Stimulated activated CD4-positive, alpha-beta T cell treated with anti-CD3 and anti-CD28 coated beads, Interleukin-15, amount 100 ng/mL, for 48 hours (primary cell): ENCODE measurements at regions not wholly inside any gene's neighbourhood (a gene's known extent, or its start where the extent isn't known, plus 50 kb on each side); places are given as distances from the start of the nearest gene placed in this dataset.
"Not testable (repeated sequence)": the region's sequence is repeated elsewhere in the genome, so short reads cannot be mapped to it uniquely, and the experiment has no call there.

Source experiments
- DNase-seq, 2 donors: peaks; one replicate each; pipeline ENCODE4 v3.0.0-alpha.2; 2020; ENCODE audit warnings: low read depth in 2 of 2

DNA sequence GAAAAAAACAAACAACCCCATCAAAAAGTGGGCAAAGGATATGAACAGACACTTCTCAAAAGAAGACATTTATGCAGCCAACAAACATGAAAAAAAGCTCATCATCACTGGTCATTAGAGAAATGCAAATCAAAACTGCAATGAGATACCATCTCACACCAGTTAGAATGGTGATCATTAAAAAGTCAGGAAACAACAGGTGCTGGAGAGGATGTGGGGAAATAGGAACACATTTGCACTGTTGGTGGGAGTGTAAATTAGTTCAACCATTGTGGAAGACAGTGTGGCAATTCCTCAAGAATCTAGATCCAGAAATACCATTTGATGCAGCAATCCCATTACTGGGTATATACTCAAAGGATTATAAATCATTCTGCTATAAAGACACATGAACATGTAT is 85.5 kb upstream of the WSB1 start:
- DNase-seq = not testable (repeated sequence)

DNA sequence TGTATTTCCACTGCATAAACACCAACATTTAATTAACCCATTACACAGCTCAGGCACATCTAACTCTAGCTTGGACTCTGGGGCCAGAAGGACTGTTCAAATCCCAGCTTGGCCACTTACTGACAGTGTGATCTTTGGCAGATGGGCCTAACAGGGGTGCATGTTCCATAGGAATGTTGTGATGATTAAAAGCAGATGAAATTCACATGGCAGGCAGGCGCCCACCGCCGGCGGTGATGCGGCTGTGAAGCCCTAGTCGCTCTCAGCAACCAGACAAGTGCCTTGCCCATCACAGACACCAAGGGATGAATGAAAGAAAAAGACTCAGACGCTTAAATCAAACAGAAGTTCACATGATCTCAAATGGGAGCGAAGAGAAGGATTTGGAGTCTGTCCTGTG is 84.6 kb upstream of the WSB1 start:
- no peak for DNase-seq

GRCh38 chr17:27210809-27211208 is 83.1 kb upstream of the WSB1 start:
- DNase-seq = not testable (repeated sequence)

DNA sequence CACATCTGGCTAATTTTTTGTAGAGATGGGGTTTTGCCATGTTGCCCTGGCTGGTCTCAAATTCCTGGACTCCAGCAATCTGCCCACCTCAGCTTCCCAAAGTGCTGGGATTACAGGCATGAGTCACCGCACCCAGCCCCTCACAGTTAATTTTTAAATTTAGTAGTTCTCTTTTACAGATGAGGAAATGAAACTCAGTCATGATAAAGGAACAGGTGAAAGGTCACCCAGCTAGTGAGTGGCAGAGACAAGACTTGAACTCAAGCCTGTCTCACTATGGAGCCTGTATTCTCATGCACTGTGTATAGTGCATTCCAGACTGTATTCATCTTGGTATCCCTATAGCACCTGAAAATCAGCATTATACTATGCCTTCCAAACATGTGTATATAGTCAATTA is 77.1 kb upstream of the WSB1 start:
- no peak for DNase-seq

DNA sequence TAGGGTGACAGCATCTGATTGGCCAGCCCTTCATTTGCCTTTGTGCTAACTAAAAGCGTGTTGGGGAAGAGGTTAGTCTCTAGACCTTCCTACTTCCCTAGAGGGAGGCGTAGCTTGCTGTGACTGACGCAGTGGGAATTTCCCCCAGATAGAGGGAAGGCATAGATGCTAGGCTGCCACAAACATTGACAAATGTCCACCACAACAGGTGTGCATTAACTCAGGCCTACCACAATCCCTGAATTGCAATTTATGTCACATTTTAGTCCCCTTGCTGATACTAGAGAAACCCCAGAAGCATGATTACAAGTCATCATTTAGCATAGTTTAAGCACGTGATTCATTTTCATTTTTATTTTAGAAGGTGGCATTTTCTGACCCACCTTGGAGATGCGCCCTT is 76.3 kb upstream of the WSB1 start:
- no peak for DNase-seq

GRCh38 chr17:27218041-27218440 is 75.9 kb upstream of the WSB1 start:
- DNase-seq = no peak

DNA sequence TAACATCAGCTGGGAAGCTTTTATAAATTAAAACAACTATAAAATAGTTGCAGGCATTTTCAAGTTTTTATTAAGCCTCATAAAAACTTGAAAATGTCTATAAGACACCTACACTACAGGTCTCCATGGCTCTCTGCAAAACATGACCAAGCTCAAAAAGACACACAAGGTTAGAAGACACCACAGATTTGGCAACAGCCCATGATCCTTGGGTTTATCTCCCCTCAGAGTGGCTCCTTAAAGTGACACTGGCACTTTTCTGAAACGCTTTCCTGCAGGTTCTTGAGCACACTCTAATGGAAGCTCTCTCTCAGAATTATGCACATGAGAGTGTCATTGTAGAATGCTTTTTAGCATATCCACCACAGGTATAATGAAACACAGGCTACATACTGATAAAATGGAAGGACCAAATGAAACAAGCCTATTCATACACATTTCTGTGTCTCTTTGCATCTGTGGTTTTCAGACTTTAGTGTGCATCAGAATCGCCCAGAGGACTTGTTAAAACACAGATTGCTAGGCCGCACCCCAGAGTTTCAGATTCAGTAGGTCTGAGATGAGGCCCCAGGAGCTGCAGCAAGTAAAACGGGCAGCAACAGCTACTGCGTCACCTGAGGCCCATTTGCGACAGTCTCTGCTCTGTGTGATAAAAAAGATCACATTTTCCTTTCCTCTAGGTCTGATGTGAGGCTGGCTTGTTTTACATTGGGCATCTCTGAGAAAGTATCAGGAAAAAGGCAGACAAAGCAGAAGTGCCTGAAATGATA is 75.0 kb upstream of the WSB1 start:
- peak in 1 of 2 donors; percentile 12 for DNase-seq

DNA sequence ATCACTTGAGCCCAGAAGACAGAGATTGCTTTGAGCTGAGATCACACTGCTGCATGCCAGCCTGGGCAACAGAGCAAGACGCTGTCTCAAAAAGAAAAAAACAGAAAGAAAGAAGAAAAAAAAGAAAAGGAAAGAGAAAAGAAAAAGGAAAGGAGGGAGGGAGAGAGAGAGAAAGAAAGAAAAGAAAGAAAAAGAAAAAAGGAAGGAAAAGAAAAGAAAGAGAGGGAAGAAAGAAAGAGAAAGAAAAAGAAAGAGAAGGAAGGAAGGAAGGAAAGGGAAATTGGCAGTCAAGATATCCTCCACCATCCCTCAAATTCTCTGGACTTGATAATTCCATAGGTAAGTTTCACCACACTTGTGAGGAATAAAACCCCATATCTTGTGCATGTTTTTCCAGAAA is 71.4 kb upstream of the WSB1 start:
- DNase-seq = no peak

GRCh38 chr17:27224526-27225315 is 69.2 kb upstream of the WSB1 start:
- DNase-seq = no peak

DNA sequence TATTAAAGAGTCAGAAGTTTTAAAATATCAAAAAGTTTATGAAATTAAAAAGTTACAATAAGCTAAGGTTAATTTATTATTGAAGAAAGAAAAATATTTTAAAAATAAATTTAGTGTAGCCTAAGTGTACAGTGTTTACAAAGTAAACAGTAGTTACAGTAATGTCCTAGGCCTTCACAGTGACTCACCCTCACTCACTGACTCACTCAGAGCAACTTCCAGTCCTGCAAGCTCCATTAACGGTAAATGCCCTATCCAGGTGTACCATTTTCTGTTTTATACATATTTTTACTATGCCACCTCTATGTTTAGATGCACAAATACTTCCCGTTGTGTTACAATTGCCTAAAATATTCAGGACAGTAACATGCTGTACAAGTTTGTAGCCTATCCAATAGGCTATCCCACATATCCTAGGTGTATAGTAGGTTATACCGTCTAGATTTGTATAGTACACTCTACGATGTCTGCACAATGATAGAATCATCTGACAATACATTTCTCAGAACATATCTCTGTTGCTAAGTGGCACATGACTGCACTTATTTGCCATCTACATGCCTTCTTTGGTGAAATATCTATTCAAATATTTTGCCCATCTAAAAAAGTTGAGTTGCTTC is 67.2 kb upstream of the WSB1 start:
- no peak for DNase-seq

DNA sequence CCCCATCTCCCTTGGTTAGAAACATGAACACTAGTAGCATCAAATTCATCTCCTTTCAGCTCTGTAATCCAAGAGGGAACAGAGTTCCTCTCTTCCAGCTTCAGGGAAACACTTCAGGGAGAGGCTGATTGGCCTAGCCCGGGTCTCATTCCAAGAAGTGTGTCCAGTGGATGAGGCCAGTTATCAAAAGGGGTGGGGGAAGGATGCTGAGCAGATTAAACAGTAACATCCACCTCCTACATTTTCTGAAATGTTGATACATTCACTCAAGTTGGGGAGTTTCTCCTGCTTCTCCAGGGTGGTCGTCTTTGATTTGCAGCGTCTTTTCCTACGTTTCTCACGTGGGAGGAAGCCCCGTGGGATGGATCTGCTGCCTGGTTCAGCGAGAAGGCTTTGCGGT is 62.9 kb upstream of the WSB1 start:
- no peak for DNase-seq

- DNase-seq = no peak
Measured at GRCh38 chr17:27232328-27232727, 61.6 kb upstream of the WSB1 start.

GRCh38 chr17:27233059-27233458 is 60.9 kb upstream of the WSB1 start:
- DNase-seq = no peak

GRCh38 chr17:27233776-27234175 is 60.1 kb upstream of the WSB1 start:
- no peak for DNase-seq

- DNase-seq = peak; percentile 40 to 70
Measured at GRCh38 chr17:27236717-27237315, 57.1 kb upstream of the WSB1 start.

GRCh38 chr17:27237890-27238289 is 56.0 kb upstream of the WSB1 start:
- DNase-seq = no peak

DNA sequence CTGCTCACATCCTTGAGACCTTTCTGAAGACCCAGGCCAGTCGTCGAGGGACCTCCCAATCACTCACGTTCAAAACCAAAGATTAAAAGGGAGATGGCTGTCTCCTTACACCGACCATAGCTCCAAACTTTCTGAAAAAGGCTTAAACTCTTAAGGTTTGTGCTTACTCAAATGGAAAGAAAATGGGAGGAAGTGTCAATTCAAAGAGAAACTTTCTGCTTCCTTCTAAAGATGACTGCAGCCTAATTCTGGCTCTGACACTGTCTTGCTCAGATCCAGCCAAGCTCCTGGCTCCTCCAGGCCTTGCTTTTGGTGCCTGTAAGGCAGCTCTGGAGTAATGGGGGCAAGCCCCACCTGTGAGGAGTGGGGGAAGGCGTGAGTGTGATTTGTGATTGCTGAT is 54.9 kb upstream of the WSB1 start:
- no peak for DNase-seq

DNA sequence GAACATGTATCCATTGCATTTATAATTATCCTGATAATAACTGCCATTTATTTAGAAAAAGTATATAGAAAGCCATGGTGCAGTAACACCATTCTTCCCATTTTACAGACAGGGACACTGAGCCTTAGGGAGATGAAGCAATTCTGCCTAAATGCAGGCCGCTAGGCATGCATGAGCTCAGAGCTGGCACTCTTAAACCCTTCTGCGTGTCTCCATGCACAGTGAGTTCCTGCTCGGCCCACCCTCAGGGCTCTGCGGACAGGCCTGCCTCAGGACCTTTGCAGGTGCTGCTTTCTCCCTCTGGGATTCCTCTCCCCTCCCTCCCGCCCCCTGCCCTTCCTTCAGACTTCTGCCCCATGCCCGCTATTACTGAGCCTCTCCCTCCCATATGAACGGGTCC is 54.3 kb upstream of the WSB1 start:
- no peak for DNase-seq

GRCh38 chr17:27240086-27240801 is 53.7 kb upstream of the WSB1 start:
- no peak for DNase-seq

DNA sequence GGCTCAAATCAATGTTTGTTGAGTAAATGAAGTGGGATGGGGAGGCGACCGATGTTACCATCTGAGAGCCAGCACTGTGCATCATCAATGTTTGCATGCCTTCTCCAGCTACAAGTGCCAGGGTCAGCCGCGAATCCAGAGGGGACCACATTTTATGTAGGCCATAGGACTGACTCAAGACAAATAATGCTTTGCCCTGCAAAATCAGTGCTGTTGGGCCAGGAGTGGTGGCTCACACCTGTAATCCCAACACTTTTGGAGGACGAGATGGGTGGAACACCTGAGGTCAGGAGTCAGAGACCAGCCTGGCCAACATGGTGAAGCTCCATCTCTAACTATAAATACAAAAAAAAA is 53.1 kb upstream of the WSB1 start:
- DNase-seq = no peak

GRCh38 chr17:27241346-27241946 is 52.5 kb upstream of the WSB1 start:
- DNase-seq = no peak

- DNase-seq = no peak
Measured at GRCh38 chr17:27242951-27243350, 51.0 kb upstream of the WSB1 start.
